Prostate gland (tissue), 2 donors: ENCODE measurements at regions not wholly inside any gene's neighbourhood (a gene's known extent, or its start where the extent isn't known, plus 50 kb on each side); places are given as distances from the start of the nearest gene placed in this dataset.

Experiments used
- DNase-seq: peaks from one replicate; pipeline ENCODE4 v3.0.0-alpha.2; 2019; ENCODE audit warnings: low spot score
- H3K27ac ChIP-seq, 2 donors: fragments of 200-600 bp; sonication (generic); 2 replicates each; pipeline ENCODE4 v1.5.1; 2017 to 2019
- H3K27me3 ChIP-seq: fragments of 200-600 bp; sonication (generic); replicated peaks from 2 replicates; pipeline ENCODE4 v1.5.1; 2019; ENCODE audit not compliant: insufficient read depth
- H3K36me3 ChIP-seq, 2 donors: fragments of 200-600 bp; sonication (generic); 1 replicate in 1 of 2; 2 replicates in 1 of 2; pipeline versions ENCODE4 v1.5.1 to v1.8.1; 2017 to 2019
- H3K4me1 ChIP-seq: fragments of 200-600 bp; sonication (generic); replicated peaks from 2 replicates; pipeline ENCODE4 v1.5.1; 2019
- H3K4me3 ChIP-seq, 2 donors: fragments of 200-600 bp; sonication (generic); 2 replicates each; pipeline ENCODE4 v1.5.1; 2017 to 2019
- H3K9me3 ChIP-seq: fragments of 200-600 bp; sonication (generic); 2 replicates; pipeline ENCODE4 v1.5.1; 2017
- CTCF ChIP-seq, 4 experiments: fragments of 200-600 bp in 2 of 4; fragments of 450-650 bp in 2 of 4; sonication (generic) in 2 of 4; IDR thresholded peaks; 1 replicate in 3 of 4; 2 replicates in 1 of 4; pipeline ENCODE4 v1.5.1; 2016 to 2019; ENCODE audit warnings: antibody characterized with exemption in 4 of 4, mild to moderate bottlenecking in 2 of 4, moderate library complexity in 2 of 4
- POLR2A ChIP-seq: fragments of 450-650 bp; IDR thresholded peaks from one replicate; pipeline ENCODE4 v1.6.1; 2016; ENCODE audit warnings: antibody characterized with exemption, mild to moderate bottlenecking
- POLR2AphosphoS5 ChIP-seq: sonication (generic); formaldehyde crosslinking; IDR thresholded peaks from one replicate; pipeline ENCODE4 v1.6.1; 2017; ENCODE audit warnings: antibody characterized with exemption
- WGBS: methylation state at CpG from one replicate; pipeline ENCODE4 v1.1.5; 2018; 5-methylcytosine and 5-hydroxymethylcytosine counted together
- intact Hi-C: fragments of 100-400 bp; cut with DNase I; formaldehyde crosslinking; loops from one replicate; pipeline ENCODE4 v1.14.2; 2022

- no peaks in the 10 kb centered on the region for H3K36me3 ChIP-seq
- H3K27me3 ChIP-seq: no peaks in the 10 kb centered on the region
- no peak overlapping the region for H3K27ac ChIP-seq
- no peak overlapping the region for H3K4me3 ChIP-seq
- DNase-seq: no peak
- TF ChIP-seq POLR2AphosphoS5: no peak
- TF ChIP-seq POLR2A: no peak
- no peak for TF ChIP-seq CTCF (IDR thresholded peaks at IDR 0.05)
- intact Hi-C loops: no loop called here
- no peaks in the 10 kb centered on the region for H3K9me3 ChIP-seq
- WGBS: 92% methylated on average over 3 of the region's 3 CpGs
- no peaks in the 10 kb centered on the region for H3K4me1 ChIP-seq
These were observed 189.7 kb downstream of the BCAT1 start for GRCh38 chr12:24759155-24759554.

- intact Hi-C loops: no loop called here
- Histone ChIP-seq H3K36me3 (no peaks in the 10 kb centered on the region), H3K4me3 (no peak overlapping the region), H3K27me3 (no peaks in the 10 kb centered on the region), H3K27ac (no peak overlapping the region), H3K9me3 (no peaks in the 10 kb centered on the region), H3K4me1 (no peaks in the 10 kb centered on the region)
- TF ChIP-seq CTCF (IDR thresholded peaks at IDR 0.05) (no peak), POLR2AphosphoS5 (no peak), POLR2A (no peak)
- WGBS: 68% methylated on average over 3 of the region's 3 CpGs
- no peak for DNase-seq
These were observed 192.3 kb downstream of the BCAT1 start for GRCh38 chr12:24756479-24757024.

- no peak overlapping the region for H3K4me3 ChIP-seq
- H3K27ac ChIP-seq: no peak overlapping the region
- no peaks in the 10 kb centered on the region for H3K4me1 ChIP-seq
- no peaks in the 10 kb centered on the region for H3K9me3 ChIP-seq
- no peaks in the 10 kb centered on the region for H3K36me3 ChIP-seq
- WGBS: 56% methylated on average over 7 of the region's 7 CpGs
- H3K27me3 ChIP-seq: no peaks in the 10 kb centered on the region
- DNase-seq: no peak
- intact Hi-C loops: no loop called here
- TF ChIP-seq POLR2AphosphoS5 (no peak), POLR2A (no peak), CTCF (IDR thresholded peaks at IDR 0.05) (no peak)
These were observed 193.9 kb downstream of the BCAT1 start for GRCh38 chr12:24754690-24755638.

GRCh38 chr12:24752763-24753462, 196.0 kb downstream of the BCAT1 start:
- H3K27ac ChIP-seq: no peak overlapping the region
- H3K9me3 ChIP-seq: no peaks in the 10 kb centered on the region
- no peak for TF ChIP-seq CTCF (IDR thresholded peaks at IDR 0.05)
- no peak for TF ChIP-seq POLR2A
- no peak for TF ChIP-seq POLR2AphosphoS5
- no peaks in the 10 kb centered on the region for H3K36me3 ChIP-seq
- no peaks in the 10 kb centered on the region for H3K27me3 ChIP-seq
- intact Hi-C loops: no loop called here
- no peaks in the 10 kb centered on the region for H3K4me1 ChIP-seq
- H3K4me3 ChIP-seq: no peak overlapping the region
- 80% methylated on average over 4 of the region's 4 CpGs for WGBS
- DNase-seq: no peak
